ENCODE measurements at regions not wholly inside any gene's neighbourhood (a gene's known extent, or its start where the extent isn't known, plus 50 kb on each side); places are given as distances from the start of the nearest gene placed in this dataset.

DNA sequence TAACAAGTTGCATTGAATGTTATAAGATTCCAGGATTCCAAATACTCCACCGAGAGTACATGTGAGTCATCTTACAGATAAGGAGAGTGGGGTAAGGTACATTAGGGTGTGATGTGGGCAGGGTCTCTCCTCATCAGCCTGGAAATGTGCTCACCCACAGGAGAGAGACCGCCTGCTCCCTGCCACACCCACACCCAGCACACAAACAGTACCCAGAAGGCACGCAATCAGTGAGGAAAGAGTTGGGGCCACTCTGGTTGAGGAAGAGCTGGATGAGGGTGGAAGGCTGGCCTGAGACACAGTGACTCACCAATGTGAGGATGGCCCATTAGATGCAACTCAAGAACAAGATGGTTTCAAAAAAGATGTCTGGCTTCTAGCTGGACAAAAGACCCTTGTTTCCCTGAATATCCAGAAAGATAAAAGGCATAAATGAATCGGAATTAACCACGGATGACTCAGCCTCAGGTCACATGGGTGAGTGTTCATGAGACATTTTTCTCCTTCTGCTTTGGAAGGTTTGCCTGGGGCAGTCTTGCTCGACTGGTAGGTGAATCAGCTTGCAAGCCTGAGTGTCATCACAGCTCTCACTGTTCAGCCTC, 51.1 kb upstream of the LHFPL2 start:
- TF ChIP-seq CTCF (IDR thresholded peaks at IDR 0.05): no peak
- peak in 2 of 3 donors; percentile 35 to 47 for TF ChIP-seq POLR2AphosphoS5 (IDR thresholded peaks at IDR 0.05)
- no peak for TF ChIP-seq EP300 (IDR thresholded peaks at IDR 0.05)

Measured in stomach (tissue), 4 donors.